Activated CD4-positive, alpha-beta T cell treated with anti-CD3 and anti-CD28 coated beads for 36 hours (primary cell): ENCODE measurements at regions not wholly inside any gene's neighbourhood (a gene's known extent, or its start where the extent isn't known, plus 50 kb on each side); places are given as distances from the start of the nearest gene placed in this dataset.

Source experiments
- ATAC-seq: fragments of 200-7000 bp; cut with Tn5 transposase; one replicate; pipeline ENCODE4 v1.10.0; 2021; ENCODE audit warnings: mild to moderate bottlenecking, moderate library complexity
- CTCF ChIA-PET: fragments of 350-600 bp; sonication (Branson Sonifier 250); formaldehyde crosslinking; loops from one replicate; lab custom pipeline; 2021; ENCODE audit warnings: antibody characterized with exemption; lab: Charles Lee
- POLR2A ChIA-PET: fragments of 350-600 bp; sonication (Branson Sonifier 250); formaldehyde crosslinking; loops from one replicate; lab custom pipeline; 2021; ENCODE audit warnings: antibody characterized with exemption, inconsistent platforms; lab: Charles Lee
- DNase-seq: peaks from one replicate; pipeline ENCODE4 v3.0.0-alpha.2; 2020
- H3K27ac Mint-ChIP-seq: one replicate; pipeline ENCODE4 v1.8.0; 2021; ENCODE audit warnings: mixed read lengths
- H3K27me3 Mint-ChIP-seq: one replicate; pipeline ENCODE4 v1.8.0; 2021; ENCODE audit warnings: mixed read lengths
- H3K36me3 Mint-ChIP-seq: one replicate; pipeline ENCODE4 v1.8.0; 2021; ENCODE audit warnings: low read depth, mixed read lengths
- H3K4me1 Mint-ChIP-seq: one replicate; pipeline ENCODE4 v1.8.0; 2021; ENCODE audit warnings: mixed read lengths
- H3K4me3 Mint-ChIP-seq: one replicate; pipeline ENCODE4 v1.8.0; 2021; ENCODE audit warnings: mild to moderate bottlenecking, moderate library complexity, mixed read lengths
- H3K9me3 Mint-ChIP-seq: one replicate; pipeline ENCODE4 v1.8.0; 2021; ENCODE audit warnings: low read depth, mixed read lengths
- intact Hi-C, 2 experiments: fragments of 100-400 bp; cut with DNase I in 1 of 2; cut with micrococcal nuclease in 1 of 2; formaldehyde crosslinking; loops; one replicate each; pipeline versions ENCODE4 v1.14.2 to v1.15.1; 2022 to 2024; cut with DNase I, micrococcal nuclease

- DNase-seq (no peak), ATAC-seq (no peak)
- no peaks in the 10 kb centered on the region for H3K27me3 Mint-ChIP-seq
- no peak overlapping the region for H3K4me3 Mint-ChIP-seq
- POLR2A ChIA-PET: no interaction called here
- no peaks in the 10 kb centered on the region for H3K4me1 Mint-ChIP-seq
- intact Hi-C loops: no loop called here
- CTCF ChIA-PET: no interaction called here
- no peak overlapping the region for H3K27ac Mint-ChIP-seq
- H3K36me3 Mint-ChIP-seq: no peaks in the 10 kb centered on the region
- H3K9me3 Mint-ChIP-seq: no peaks in the 10 kb centered on the region
Observed at GRCh38 chr4:159723341-159724048, 620.6 kb downstream of the RAPGEF2 start.

- ChIA-PET POLR2A (no interaction called here), CTCF (interaction anchor here (1.1 kb wide), 1 partner anchor 39 kb away, joined by 3 read pairs; no protein-coding TSS in a partner anchor)
- intact Hi-C loops: no loop called here
Observed at GRCh38 chr4:159725571-159725970, 622.7 kb downstream of the RAPGEF2 start.

GRCh38 chr4:159735281-159736207 is 632.7 kb downstream of the RAPGEF2 start:
- Mint-ChIP-seq H3K27me3 (no peaks in the 10 kb centered on the region), H3K36me3 (no peaks in the 10 kb centered on the region), H3K4me1 (no peaks in the 10 kb centered on the region), H3K27ac (no peak overlapping the region), H3K9me3 (peaks cover 1% of the 10 kb centered on the region), H3K4me3 (no peak overlapping the region)
- ChIA-PET CTCF (interaction anchor here (0.7 kb wide), 1 partner anchor 29 kb away, joined by 3 read pairs; no protein-coding TSS in a partner anchor), POLR2A (no interaction called here)
- intact Hi-C loops: no loop called here
- ATAC-seq (no peak), DNase-seq (no peak)

More at GRCh38 chr4:159725571-159725970, 622.7 kb downstream of the RAPGEF2 start:
- H3K36me3 Mint-ChIP-seq: no peaks in the 10 kb centered on the region
- H3K4me1 Mint-ChIP-seq: no peaks in the 10 kb centered on the region
- no peaks in the 10 kb centered on the region for H3K27me3 Mint-ChIP-seq
- no peak for DNase-seq
- ATAC-seq: no peak
- H3K27ac Mint-ChIP-seq: no peak overlapping the region
- H3K4me3 Mint-ChIP-seq: no peak overlapping the region
- H3K9me3 Mint-ChIP-seq: no peaks in the 10 kb centered on the region

GRCh38 chr4:159736411-159736810 is 633.5 kb downstream of the RAPGEF2 start:
- intact Hi-C loops: no loop called here
- Mint-ChIP-seq H3K36me3 (no peaks in the 10 kb centered on the region), H3K4me1 (no peaks in the 10 kb centered on the region), H3K9me3 (peaks cover 6% of the 10 kb centered on the region), H3K27ac (no peak overlapping the region), H3K27me3 (no peaks in the 10 kb centered on the region), H3K4me3 (no peak overlapping the region)
- ATAC-seq (no peak), DNase-seq (no peak)
- CTCF ChIA-PET: interaction anchor here (0.7 kb wide), 1 partner anchor 29 kb away, joined by 3 read pairs; no protein-coding TSS in a partner anchor
- POLR2A ChIA-PET: no interaction called here

- Mint-ChIP-seq H3K36me3 (no peaks in the 10 kb centered on the region), H3K4me3 (no peak overlapping the region), H3K4me1 (no peaks in the 10 kb centered on the region), H3K27me3 (no peaks in the 10 kb centered on the region), H3K27ac (no peak overlapping the region), H3K9me3 (peaks cover 5% of the 10 kb centered on the region)
- no peak for ATAC-seq
- CTCF ChIA-PET: no interaction called here
- intact Hi-C loops: no loop called here
- no peak for DNase-seq
- POLR2A ChIA-PET: no interaction called here
Observed at GRCh38 chr4:159743971-159744370, 641.1 kb downstream of the RAPGEF2 start.

GRCh38 chr4:159747983-159748382 is 645.1 kb downstream of the RAPGEF2 start:
- intact Hi-C loops: no loop called here
- Mint-ChIP-seq H3K9me3 (peaks cover 3% of the 10 kb centered on the region), H3K36me3 (no peaks in the 10 kb centered on the region), H3K27ac (no peak overlapping the region), H3K4me3 (no peak overlapping the region), H3K27me3 (no peaks in the 10 kb centered on the region), H3K4me1 (no peaks in the 10 kb centered on the region)
- ChIA-PET CTCF (no interaction called here), POLR2A (no interaction called here)
- no peak for DNase-seq
- ATAC-seq: no peak

- H3K27me3 Mint-ChIP-seq: no peaks in the 10 kb centered on the region
- H3K36me3 Mint-ChIP-seq: no peaks in the 10 kb centered on the region
- ATAC-seq (no peak), DNase-seq (no peak)
- H3K4me3 Mint-ChIP-seq: no peak overlapping the region
- no peaks in the 10 kb centered on the region for H3K4me1 Mint-ChIP-seq
- intact Hi-C loops: no loop called here
- H3K9me3 Mint-ChIP-seq: peaks cover 4% of the 10 kb centered on the region
- ChIA-PET CTCF (no interaction called here), POLR2A (no interaction called here)
- no peak overlapping the region for H3K27ac Mint-ChIP-seq
Observed at GRCh38 chr4:159748834-159749444, 646.1 kb downstream of the RAPGEF2 start.

GRCh38 chr4:159757499-159757898 is 654.6 kb downstream of the RAPGEF2 start:
- POLR2A ChIA-PET: no interaction called here
- DNase-seq (no peak), ATAC-seq (no peak)

GRCh38 chr4:159758061-159758460 is 655.2 kb downstream of the RAPGEF2 start:
- Mint-ChIP-seq H3K4me3 (no peak overlapping the region), H3K9me3 (peaks cover 9% of the 10 kb centered on the region), H3K4me1 (no peaks in the 10 kb centered on the region), H3K27ac (no peak overlapping the region), H3K27me3 (no peaks in the 10 kb centered on the region), H3K36me3 (no peaks in the 10 kb centered on the region)
- intact Hi-C loops: no loop called here
- DNase-seq (no peak), ATAC-seq (no peak)
- CTCF ChIA-PET: no interaction called here
- POLR2A ChIA-PET: no interaction called here

More at GRCh38 chr4:159757499-159757898, 654.6 kb downstream of the RAPGEF2 start:
- Mint-ChIP-seq H3K4me1 (no peaks in the 10 kb centered on the region), H3K27me3 (no peaks in the 10 kb centered on the region), H3K36me3 (no peaks in the 10 kb centered on the region), H3K4me3 (no peak overlapping the region), H3K9me3 (peaks cover 9% of the 10 kb centered on the region), H3K27ac (no peak overlapping the region)
- CTCF ChIA-PET: interaction anchor here (0.6 kb wide), 1 partner anchor 1515 kb away, joined by 3 read pairs; no protein-coding TSS in a partner anchor
- intact Hi-C loops: no loop called here

GRCh38 chr4:159762672-159763071 is 659.8 kb downstream of the RAPGEF2 start:
- Mint-ChIP-seq H3K4me1 (no peaks in the 10 kb centered on the region), H3K36me3 (no peaks in the 10 kb centered on the region), H3K9me3 (no peaks in the 10 kb centered on the region), H3K27me3 (no peaks in the 10 kb centered on the region), H3K4me3 (no peak overlapping the region), H3K27ac (no peak overlapping the region)
- ChIA-PET POLR2A (no interaction called here), CTCF (no interaction called here)
- DNase-seq (no peak), ATAC-seq (no peak)
- intact Hi-C loops: no loop called here

GRCh38 chr4:159764343-159764952 is 661.6 kb downstream of the RAPGEF2 start:
- intact Hi-C loops: no loop called here
- ChIA-PET CTCF (interaction anchor here (0.6 to 1.6 kb wide), 10 partner anchors 10 to 1055 kb away, joined by 3 to 5 read pairs (median 3); no protein-coding TSS in a partner anchor), POLR2A (no interaction called here)
- Mint-ChIP-seq H3K9me3 (no peaks in the 10 kb centered on the region), H3K27ac (no peak overlapping the region), H3K36me3 (no peaks in the 10 kb centered on the region), H3K4me3 (no peak overlapping the region), H3K4me1 (no peaks in the 10 kb centered on the region), H3K27me3 (no peaks in the 10 kb centered on the region)
- DNase-seq (no peak), ATAC-seq (no peak)
